ENCODE measurements at regions not wholly inside any gene's neighbourhood (a gene's known extent, or its start where the extent isn't known, plus 50 kb on each side); places are given as distances from the start of the nearest gene placed in this dataset.

DNA sequence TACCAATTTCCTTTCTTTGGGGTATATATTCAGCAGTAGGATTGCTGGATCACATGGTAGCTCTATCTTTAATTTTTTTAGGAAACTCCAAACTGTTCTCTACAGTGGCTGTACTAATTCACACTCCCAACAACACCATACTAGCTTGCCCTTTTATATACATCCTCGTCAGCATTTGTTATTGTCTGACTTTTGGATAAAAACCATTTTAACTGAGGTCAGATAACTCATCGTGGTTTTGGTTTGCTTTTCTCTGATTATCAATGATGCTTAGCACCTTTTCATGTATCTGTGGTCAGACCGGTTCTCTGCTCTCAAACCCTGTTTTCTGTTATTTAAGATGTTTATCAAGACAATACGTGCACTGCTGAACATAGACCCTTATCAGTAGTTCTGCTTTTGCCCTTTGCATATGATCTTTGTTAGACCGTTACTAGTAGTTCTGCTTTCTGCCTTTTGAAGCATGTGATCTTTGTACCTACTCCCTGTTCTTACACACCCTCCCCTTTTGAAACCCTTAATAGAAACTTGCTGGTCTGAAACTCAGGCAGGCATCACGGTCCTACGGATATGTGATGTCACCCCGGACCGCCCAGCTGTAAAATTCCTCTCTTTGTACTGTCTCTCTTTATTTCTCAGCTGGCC lies 474.3 kb downstream of the RSL24D1 start:
- Histone ChIP-seq H3K4me1 (ENCODE audit: control insufficient read depth, insufficient read depth, low read length) (no peaks in the 10 kb centered on the region), H3K36me3 (ENCODE audit: control insufficient read depth, insufficient read depth, low read length) (no peaks in the 10 kb centered on the region)
- DNase-seq (ENCODE audit: low read depth in 4 of 6, low spot score in 6 of 6): no peak

DNA sequence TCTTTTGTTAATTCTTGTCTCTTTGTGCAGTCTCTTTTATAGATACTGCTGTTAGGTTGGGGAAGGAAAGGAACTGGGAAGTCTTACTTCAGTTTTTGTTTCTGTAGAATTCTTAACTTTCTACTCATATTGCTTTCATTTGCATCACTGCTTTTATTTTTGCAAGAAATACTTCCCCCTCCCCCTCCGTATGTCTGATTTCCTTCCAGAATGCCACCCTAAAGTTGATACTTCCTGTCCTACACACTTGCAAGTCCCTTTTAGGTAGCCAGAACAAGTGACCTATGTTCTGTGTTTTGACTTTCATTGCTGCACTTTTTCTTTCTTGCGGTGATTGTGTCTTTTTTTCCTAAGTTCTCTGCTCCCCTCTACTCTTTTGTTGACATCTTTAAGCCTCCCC lies 477.4 kb downstream of the RSL24D1 start:
- no peak overlapping the region for H3K4me3 ChIP-seq (ENCODE audit: low read depth, low read length)
- H3K27ac ChIP-seq (ENCODE audit: low read depth, low read length): no peak overlapping the region
- no peak for DNase-seq (ENCODE audit: low read depth in 4 of 6, low spot score in 6 of 6)
- no peaks in the 10 kb centered on the region for H3K36me3 ChIP-seq (ENCODE audit: control insufficient read depth, insufficient read depth, low read length)
- no peaks in the 10 kb centered on the region for H3K27me3 ChIP-seq (ENCODE audit: control insufficient read depth, insufficient read depth, low read length)
- H3K4me1 ChIP-seq (ENCODE audit: control insufficient read depth, insufficient read depth, low read length): no peaks in the 10 kb centered on the region
- H3K9me3 ChIP-seq (ENCODE audit: control insufficient read depth, insufficient read depth, low read length): peaks cover 1% of the 10 kb centered on the region
- 91% methylated on average over 2 of the region's 2 CpGs for WGBS (ENCODE audit: insufficient coverage)

More for the DNA sequence above, 474.3 kb downstream of the RSL24D1 start:
- 94% methylated on average over 3 of the region's 9 CpGs for WGBS (ENCODE audit: insufficient coverage)
- Histone ChIP-seq H3K9me3 (ENCODE audit: control insufficient read depth, insufficient read depth, low read length) (peaks cover 1% of the 10 kb centered on the region), H3K27me3 (ENCODE audit: control insufficient read depth, insufficient read depth, low read length) (no peaks in the 10 kb centered on the region), H3K4me3 (ENCODE audit: low read depth, low read length) (no peak overlapping the region), H3K27ac (ENCODE audit: low read depth, low read length) (no peak overlapping the region)

- no peaks in the 10 kb centered on the region for H3K4me1 ChIP-seq (ENCODE audit: control insufficient read depth, insufficient read depth, low read length)
- no peaks in the 10 kb centered on the region for H3K27me3 ChIP-seq (ENCODE audit: control insufficient read depth, insufficient read depth, low read length)
- no peak overlapping the region for H3K4me3 ChIP-seq (ENCODE audit: low read depth, low read length)
- no peaks in the 10 kb centered on the region for H3K36me3 ChIP-seq (ENCODE audit: control insufficient read depth, insufficient read depth, low read length)
- H3K27ac ChIP-seq (ENCODE audit: low read depth, low read length): no peak overlapping the region
- no peak for DNase-seq (ENCODE audit: low read depth in 4 of 6, low spot score in 6 of 6)
- 94% methylated on average over 23 of the region's 23 CpGs for WGBS (ENCODE audit: insufficient coverage)
- H3K9me3 ChIP-seq (ENCODE audit: control insufficient read depth, insufficient read depth, low read length): no peaks in the 10 kb centered on the region
Observed at GRCh38 chr15:54707805-54708752, 488.7 kb downstream of the RSL24D1 start.

GRCh38 chr15:54687628-54688027 lies 509.1 kb downstream of the RSL24D1 start:
- no CpG with 5 or more reads among the region's 10 CpGs for WGBS (ENCODE audit: insufficient coverage)
- no peaks in the 10 kb centered on the region for H3K27me3 ChIP-seq (ENCODE audit: control insufficient read depth, insufficient read depth, low read length)
- no peaks in the 10 kb centered on the region for H3K4me1 ChIP-seq (ENCODE audit: control insufficient read depth, insufficient read depth, low read length)
- no peak overlapping the region for H3K27ac ChIP-seq (ENCODE audit: low read depth, low read length)
- no peak overlapping the region for H3K4me3 ChIP-seq (ENCODE audit: low read depth, low read length)
- no peaks in the 10 kb centered on the region for H3K36me3 ChIP-seq (ENCODE audit: control insufficient read depth, insufficient read depth, low read length)
- DNase-seq (ENCODE audit: low read depth in 4 of 6, low spot score in 6 of 6): no peak
- H3K9me3 ChIP-seq (ENCODE audit: control insufficient read depth, insufficient read depth, low read length): no peaks in the 10 kb centered on the region
